GM23248 (cell line): ENCODE measurements at regions not wholly inside any gene's neighbourhood (a gene's known extent, or its start where the extent isn't known, plus 50 kb on each side); places are given as distances from the start of the nearest gene placed in this dataset.

Experiments used
- DNase-seq: peaks from one replicate; pipeline ENCODE4 v3.0.0-alpha.2; 2015
- H2AFZ ChIP-seq: fragments of 200-600 bp; sonication (generic); 2 replicates; pipeline ENCODE4 v1.6.1; 2016; ENCODE audit warnings: antibody characterized with exemption
- H3F3A ChIP-seq: fragments of 200-600 bp; sonication (generic); 2 replicates; pipeline ENCODE4 v1.6.1; 2016; ENCODE audit warnings: mild to moderate bottlenecking, antibody characterized with exemption, mixed run types; ENCODE audit not compliant: insufficient read depth
- H3K27ac ChIP-seq: fragments of 200-600 bp; sonication (generic); 2 replicates; pipeline ENCODE4 v1.5.1; 2016; ENCODE audit warnings: mild to moderate bottlenecking
- H3K27me3 ChIP-seq: fragments of 200-600 bp; sonication (generic); replicated peaks from 2 replicates; pipeline ENCODE4 v1.6.1; 2016; ENCODE audit warnings: mild to moderate bottlenecking; ENCODE audit not compliant: insufficient read depth
- H3K36me3 ChIP-seq: fragments of 200-600 bp; sonication (generic); 2 replicates; pipeline ENCODE4 v1.6.1; 2016; ENCODE audit warnings: low read depth, mild to moderate bottlenecking
- H3K4me1 ChIP-seq: fragments of 200-600 bp; sonication (generic); 2 replicates; pipeline ENCODE4 v1.6.1; 2016; ENCODE audit warnings: mild to moderate bottlenecking; ENCODE audit not compliant: insufficient read depth
- H3K4me2 ChIP-seq: fragments of 200-600 bp; sonication (generic); one replicate; pipeline ENCODE4 v1.6.1; 2016; ENCODE audit warnings: mild to moderate bottlenecking; ENCODE audit not compliant: unreplicated experiment
- H3K4me3 ChIP-seq: fragments of 200-600 bp; sonication (generic); 2 replicates; pipeline ENCODE4 v1.5.1; 2016; ENCODE audit warnings: mild to moderate bottlenecking
- H3K79me2 ChIP-seq: fragments of 200-600 bp; sonication (generic); 2 replicates; pipeline ENCODE4 v1.6.1; 2016; ENCODE audit warnings: mild to moderate bottlenecking; ENCODE audit not compliant: insufficient read depth
- H3K9ac ChIP-seq: fragments of 200-600 bp; sonication (generic); 2 replicates; pipeline ENCODE4 v1.6.1; 2016; ENCODE audit warnings: mild to moderate bottlenecking
- H3K9me2 ChIP-seq: fragments of 200-600 bp; sonication (generic); 2 replicates; pipeline ENCODE4 v1.6.1; 2016; ENCODE audit warnings: mixed run types, mild to moderate bottlenecking, moderate library complexity; ENCODE audit not compliant: insufficient read depth
- H3K9me3 ChIP-seq: fragments of 200-600 bp; sonication (generic); one replicate; pipeline ENCODE4 v1.6.1; 2017; ENCODE audit warnings: low read depth
- H4K20me1 ChIP-seq: fragments of 200-600 bp; sonication (generic); 2 replicates; pipeline ENCODE4 v1.6.0; 2016; ENCODE audit not compliant: insufficient read depth
- EZH2 ChIP-seq: fragments of 200-600 bp; sonication (generic); IDR thresholded peaks from 2 replicates; pipeline ENCODE4 v1.6.1; 2018; ENCODE audit warnings: antibody characterized with exemption, mild to moderate bottlenecking; ENCODE audit not compliant: insufficient read depth, poor library complexity, severe bottlenecking
- EZH2phosphoT487 ChIP-seq: fragments of 200-600 bp; sonication (generic); IDR thresholded peaks from 2 replicates; pipeline ENCODE4 v1.6.1; 2018; ENCODE audit warnings: antibody characterized with exemption, moderate library complexity, mild to moderate bottlenecking, low read depth; ENCODE audit not compliant: insufficient read depth
- WGBS, 2 experiments: methylation state at CpG; one replicate each; pipeline ENCODE4 v1.1.6; 2015 to 2017; ENCODE audit warnings: low lambda C conversion rate in 2 of 2, low coverage in 1 of 2; ENCODE audit errors: missing lambda C conversion rate in 2 of 2; 5-methylcytosine and 5-hydroxymethylcytosine counted together
- in situ Hi-C: fragments of 300-500 bp; cut with MboI; formaldehyde crosslinking; loops from 2 replicates; pipeline ENCODE4 v1.15.0; 2020

DNA sequence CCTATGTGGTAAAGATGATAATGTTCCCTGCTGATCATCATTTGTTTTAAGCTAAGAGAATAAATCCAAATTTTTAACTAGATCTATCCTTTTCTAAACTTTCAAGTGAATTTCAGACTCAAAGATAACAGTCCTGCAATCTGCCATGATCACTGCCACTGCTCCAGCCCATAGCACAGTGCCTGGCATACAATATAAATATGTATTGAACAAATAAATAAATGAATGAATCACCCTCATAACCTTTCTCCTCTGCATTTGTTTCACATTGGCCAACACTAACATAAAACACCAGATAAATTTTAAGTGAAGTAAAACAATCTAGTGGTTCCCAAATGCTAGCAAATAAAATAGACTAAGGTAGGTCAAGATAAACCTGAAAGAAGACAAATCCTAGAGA lies 439.0 kb downstream of the GPM6A start:
- in situ Hi-C loops = no loop called here
- Histone ChIP-seq H3F3A (peaks cover 4% of the 10 kb centered on the region; the same call in 1 of the 2 replicates), H3K79me2 (no peaks in the 10 kb centered on the region), H3K9me3 (no peaks in the 10 kb centered on the region), H3K9me2 (no peaks in the 10 kb centered on the region), H3K27ac (no peak overlapping the region), H3K4me3 (no peak overlapping the region), H3K9ac (no peak overlapping the region), H3K27me3 (no peaks in the 10 kb centered on the region), H3K36me3 (no peaks in the 10 kb centered on the region), H3K4me2 (no peak overlapping the region), H2AFZ (no peak overlapping the region), H3K4me1 (no peaks in the 10 kb centered on the region), H4K20me1 (no peaks in the 10 kb centered on the region)
- no peak for TF ChIP-seq EZH2
- TF ChIP-seq EZH2phosphoT487 = no peak
- DNase-seq = peak; percentile 2

DNA sequence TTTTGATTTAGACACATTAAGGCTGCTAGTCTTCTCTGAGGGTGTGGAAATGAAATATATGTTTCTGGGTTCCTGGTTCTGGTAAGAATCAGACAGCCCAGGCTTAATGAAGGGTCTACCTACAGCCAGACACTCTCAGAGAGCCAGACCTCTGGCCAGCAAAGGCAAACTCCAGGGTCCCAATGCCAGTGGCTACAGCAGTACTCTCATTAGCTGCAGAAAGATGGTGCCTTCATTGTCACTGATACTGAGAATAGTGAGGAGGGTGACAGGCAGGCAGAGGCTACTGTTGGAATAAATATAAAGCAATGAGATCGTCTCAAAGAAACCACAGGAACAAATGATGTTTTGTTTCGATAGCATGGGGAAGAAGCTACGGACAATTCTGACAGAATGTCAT lies 437.6 kb downstream of the GPM6A start:
- no peaks in the 10 kb centered on the region for H3K36me3 ChIP-seq
- H3F3A ChIP-seq = peaks cover under 1% of the 10 kb centered on the region; the same call in 1 of the 2 replicates
- no peaks in the 10 kb centered on the region for H4K20me1 ChIP-seq
- H3K9ac ChIP-seq = no peak overlapping the region
- no peak overlapping the region for H3K27ac ChIP-seq
- no peaks in the 10 kb centered on the region for H3K4me1 ChIP-seq
- 44 to 46% methylated on average over 3 of the region's 3 CpGs for WGBS, 2 experiments
- H3K4me3 ChIP-seq = no peak overlapping the region
- TF ChIP-seq EZH2phosphoT487 = no peak
- no peak for TF ChIP-seq EZH2
- H3K9me3 ChIP-seq = no peaks in the 10 kb centered on the region
- H3K9me2 ChIP-seq = no peaks in the 10 kb centered on the region
- no peaks in the 10 kb centered on the region for H3K27me3 ChIP-seq
- no peak for DNase-seq
- no peaks in the 10 kb centered on the region for H3K79me2 ChIP-seq
- H3K4me2 ChIP-seq = no peak overlapping the region
- in situ Hi-C loops = no loop called here
- H2AFZ ChIP-seq = no peak overlapping the region

- Histone ChIP-seq H3K9me3 (no peaks in the 10 kb centered on the region), H3K36me3 (no peaks in the 10 kb centered on the region), H3K27ac (no peak overlapping the region), H3K4me3 (no peak overlapping the region), H3K4me1 (no peaks in the 10 kb centered on the region), H3F3A (no peaks in the 10 kb centered on the region), H3K9me2 (no peaks in the 10 kb centered on the region), H4K20me1 (no peaks in the 10 kb centered on the region), H3K9ac (no peak overlapping the region), H3K4me2 (no peak overlapping the region), H2AFZ (no peak overlapping the region), H3K27me3 (no peaks in the 10 kb centered on the region), H3K79me2 (no peaks in the 10 kb centered on the region)
- TF ChIP-seq EZH2phosphoT487 (no peak), EZH2 (no peak)
- DNase-seq = no peak
- in situ Hi-C loops = no loop called here
- 50% methylated on average over 8 of the region's 8 CpGs for WGBS, 2 experiments
Observed at GRCh38 chr4:175376287-175376977, 435.6 kb downstream of the GPM6A start.

- H3K4me3 ChIP-seq = no peak overlapping the region
- no peaks in the 10 kb centered on the region for H3K79me2 ChIP-seq
- no peaks in the 10 kb centered on the region for H4K20me1 ChIP-seq
- in situ Hi-C loops = no loop called here
- H2AFZ ChIP-seq = no peak overlapping the region
- no peak overlapping the region for H3K9ac ChIP-seq
- no peak for DNase-seq
- H3F3A ChIP-seq = no peaks in the 10 kb centered on the region
- H3K27me3 ChIP-seq = no peaks in the 10 kb centered on the region
- no peaks in the 10 kb centered on the region for H3K4me1 ChIP-seq
- no peaks in the 10 kb centered on the region for H3K36me3 ChIP-seq
- no peak overlapping the region for H3K27ac ChIP-seq
- H3K9me2 ChIP-seq = no peaks in the 10 kb centered on the region
- H3K9me3 ChIP-seq = no peaks in the 10 kb centered on the region
- no peak for TF ChIP-seq EZH2phosphoT487
- no peak for TF ChIP-seq EZH2
- no peak overlapping the region for H3K4me2 ChIP-seq
- 16 to 27% methylated on average over 2 of the region's 2 CpGs for WGBS, 2 experiments
Observed at GRCh38 chr4:175377203-175377602, 434.9 kb downstream of the GPM6A start.

- Histone ChIP-seq H2AFZ (no peak overlapping the region), H3F3A (no peaks in the 10 kb centered on the region), H3K9me2 (no peaks in the 10 kb centered on the region), H3K27ac (no peak overlapping the region), H3K9me3 (no peaks in the 10 kb centered on the region), H3K4me3 (no peak overlapping the region), H3K79me2 (no peaks in the 10 kb centered on the region), H3K9ac (no peak overlapping the region), H4K20me1 (no peaks in the 10 kb centered on the region), H3K4me1 (no peaks in the 10 kb centered on the region), H3K27me3 (no peaks in the 10 kb centered on the region), H3K36me3 (no peaks in the 10 kb centered on the region), H3K4me2 (no peak overlapping the region)
- TF ChIP-seq EZH2phosphoT487 = no peak
- TF ChIP-seq EZH2 = no peak
- 21 to 25% methylated on average over 4 of the region's 4 CpGs for WGBS, 2 experiments
- in situ Hi-C loops = no loop called here
- no peak for DNase-seq
Observed at GRCh38 chr4:175378372-175378771, 433.7 kb downstream of the GPM6A start.
